OCI-M2 (cell line): ENCODE measurements at regions not wholly inside any gene's neighbourhood (a gene's known extent, or its start where the extent isn't known, plus 50 kb on each side); places are given as distances from the start of the nearest gene placed in this dataset.

Source experiments
- DNase-seq: peaks from one replicate; lab custom pipeline; 2025; ENCODE audit not compliant: unreplicated experiment; lab: John Stamatoyannopoulos, UW

- DNase-seq = no peak
Measured at GRCh38 chr18:51802569-51803428, 537.2 kb upstream of the DCC start.

GRCh38 chr18:51807336-51807735, 532.7 kb upstream of the DCC start:
- DNase-seq = no peak

- DNase-seq = no peak
Measured at GRCh38 chr18:51811883-51812282, 528.1 kb upstream of the DCC start.

- no peak for DNase-seq
Measured at GRCh38 chr18:51813740-51814139, 526.3 kb upstream of the DCC start.

- no peak for DNase-seq
Measured at GRCh38 chr18:51821610-51822009, 518.4 kb upstream of the DCC start.

- no peak for DNase-seq
Measured at GRCh38 chr18:51824746-51825145, 515.3 kb upstream of the DCC start.

GRCh38 chr18:51833850-51834249, 506.1 kb upstream of the DCC start:
- DNase-seq = no peak

- DNase-seq = no peak
Measured at GRCh38 chr18:51848702-51849101, 491.3 kb upstream of the DCC start.

- DNase-seq = no peak
Measured at GRCh38 chr18:51852681-51853080, 487.3 kb upstream of the DCC start.

- DNase-seq = no peak
Measured at GRCh38 chr18:51857989-51858388, 482.0 kb upstream of the DCC start.

GRCh38 chr18:51861046-51861445, 479.0 kb upstream of the DCC start:
- no peak for DNase-seq

GRCh38 chr18:51862051-51862715, 477.8 kb upstream of the DCC start:
- no peak for DNase-seq

GRCh38 chr18:51864219-51864965, 475.6 kb upstream of the DCC start:
- no peak for DNase-seq

GRCh38 chr18:51865538-51865937, 474.5 kb upstream of the DCC start:
- DNase-seq = no peak

- no peak for DNase-seq
Measured at GRCh38 chr18:51867767-51868166, 472.2 kb upstream of the DCC start.

- DNase-seq = no peak
Measured at GRCh38 chr18:51878724-51879123, 461.3 kb upstream of the DCC start.

GRCh38 chr18:51879329-51879728, 460.7 kb upstream of the DCC start:
- no peak for DNase-seq

GRCh38 chr18:51881394-51881793, 458.6 kb upstream of the DCC start:
- no peak for DNase-seq

- no peak for DNase-seq
Measured at GRCh38 chr18:51884039-51884438, 456.0 kb upstream of the DCC start.

GRCh38 chr18:51890762-51891161, 449.2 kb upstream of the DCC start:
- DNase-seq = no peak

GRCh38 chr18:51891876-51892275, 448.1 kb upstream of the DCC start:
- no peak for DNase-seq

GRCh38 chr18:51897884-51898283, 442.1 kb upstream of the DCC start:
- no peak for DNase-seq
